ENCODE measurements at regions not wholly inside any gene's neighbourhood (a gene's known extent, or its start where the extent isn't known, plus 50 kb on each side); places are given as distances from the start of the nearest gene placed in this dataset.

GRCh38 chr3:59688636-59689035, 638.8 kb upstream of the CFAP20DC start:
- no peak for DNase-seq (ENCODE audit: extremely low spot score, unreplicated experiment)
- no peak overlapping the region for H3K27ac Mint-ChIP-seq (ENCODE audit: unreplicated experiment)
- H3K9me3 Mint-ChIP-seq (ENCODE audit: unreplicated experiment): peaks cover 6% of the 10 kb centered on the region
- H3K27me3 Mint-ChIP-seq (ENCODE audit: unreplicated experiment): peaks cover 9% of the 10 kb centered on the region
- TF ChIP-seq, protein P1, sequence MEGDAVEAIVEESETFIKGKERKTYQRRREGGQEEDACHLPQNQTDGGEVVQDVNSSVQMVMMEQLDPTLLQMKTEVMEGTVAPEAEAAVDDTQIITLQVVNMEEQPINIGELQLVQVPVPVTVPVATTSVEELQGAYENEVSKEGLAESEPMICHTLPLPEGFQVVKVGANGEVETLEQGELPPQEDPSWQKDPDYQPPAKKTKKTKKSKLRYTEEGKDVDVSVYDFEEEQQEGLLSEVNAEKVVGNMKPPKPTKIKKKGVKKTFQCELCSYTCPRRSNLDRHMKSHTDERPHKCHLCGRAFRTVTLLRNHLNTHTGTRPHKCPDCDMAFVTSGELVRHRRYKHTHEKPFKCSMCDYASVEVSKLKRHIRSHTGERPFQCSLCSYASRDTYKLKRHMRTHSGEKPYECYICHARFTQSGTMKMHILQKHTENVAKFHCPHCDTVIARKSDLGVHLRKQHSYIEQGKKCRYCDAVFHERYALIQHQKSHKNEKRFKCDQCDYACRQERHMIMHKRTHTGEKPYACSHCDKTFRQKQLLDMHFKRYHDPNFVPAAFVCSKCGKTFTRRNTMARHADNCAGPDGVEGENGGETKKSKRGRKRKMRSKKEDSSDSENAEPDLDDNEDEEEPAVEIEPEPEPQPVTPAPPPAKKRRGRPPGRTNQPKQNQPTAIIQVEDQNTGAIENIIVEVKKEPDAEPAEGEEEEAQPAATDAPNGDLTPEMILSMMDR (IDR thresholded peaks at IDR 0.05): no peak
- H3K4me3 Mint-ChIP-seq (ENCODE audit: unreplicated experiment): no peak overlapping the region
- H3K4me1 Mint-ChIP-seq (ENCODE audit: unreplicated experiment): no peaks in the 10 kb centered on the region
- no peaks in the 10 kb centered on the region for H3K36me3 Mint-ChIP-seq (ENCODE audit: unreplicated experiment)

- H3K36me3 Mint-ChIP-seq (ENCODE audit: unreplicated experiment): no peaks in the 10 kb centered on the region
- H3K4me1 Mint-ChIP-seq (ENCODE audit: unreplicated experiment): no peaks in the 10 kb centered on the region
- no peaks in the 10 kb centered on the region for H3K9me3 Mint-ChIP-seq (ENCODE audit: unreplicated experiment)
- DNase-seq (ENCODE audit: extremely low spot score, unreplicated experiment): no peak
- TF ChIP-seq, protein P1 (IDR thresholded peaks at IDR 0.05): no peak
- no peak overlapping the region for H3K4me3 Mint-ChIP-seq (ENCODE audit: unreplicated experiment)
- H3K27ac Mint-ChIP-seq (ENCODE audit: unreplicated experiment): no peak overlapping the region
- H3K27me3 Mint-ChIP-seq (ENCODE audit: unreplicated experiment): peaks cover 24% of the 10 kb centered on the region
Observed at GRCh38 chr3:59685432-59685831, 635.6 kb upstream of the CFAP20DC start.

DNA sequence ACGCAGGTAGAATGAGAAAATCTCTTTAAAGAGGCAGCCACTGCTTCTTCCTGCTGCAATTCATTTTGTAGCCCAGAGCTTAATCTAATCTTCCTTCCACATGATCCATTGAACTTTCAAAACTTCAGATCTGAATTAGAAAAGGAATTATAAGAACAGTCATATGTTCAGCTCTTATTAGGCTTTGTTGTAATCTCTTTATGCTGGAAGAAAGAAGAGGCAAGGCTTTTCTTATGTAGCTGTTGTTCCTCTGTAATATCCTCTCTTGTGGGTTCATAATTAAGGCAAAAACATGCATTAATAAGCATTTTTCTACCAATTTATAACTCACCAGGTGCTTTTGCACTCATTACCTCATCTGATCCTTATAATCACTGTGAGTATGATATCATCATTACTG, 634.9 kb upstream of the CFAP20DC start:
- Mint-ChIP-seq H3K27me3 (ENCODE audit: unreplicated experiment) (peaks cover 25% of the 10 kb centered on the region), H3K36me3 (ENCODE audit: unreplicated experiment) (no peaks in the 10 kb centered on the region), H3K4me1 (ENCODE audit: unreplicated experiment) (no peaks in the 10 kb centered on the region), H3K4me3 (ENCODE audit: unreplicated experiment) (no peak overlapping the region), H3K27ac (ENCODE audit: unreplicated experiment) (no peak overlapping the region), H3K9me3 (ENCODE audit: unreplicated experiment) (no peaks in the 10 kb centered on the region)
- no peak for DNase-seq (ENCODE audit: extremely low spot score, unreplicated experiment)
- TF ChIP-seq, protein P1 (IDR thresholded peaks at IDR 0.05): no peak

GRCh38 chr3:59680919-59681318, 631.1 kb upstream of the CFAP20DC start:
- no peak overlapping the region for H3K27ac Mint-ChIP-seq (ENCODE audit: unreplicated experiment)
- H3K4me3 Mint-ChIP-seq (ENCODE audit: unreplicated experiment): no peak overlapping the region
- DNase-seq (ENCODE audit: extremely low spot score, unreplicated experiment): no peak
- peaks cover 25% of the 10 kb centered on the region for H3K27me3 Mint-ChIP-seq (ENCODE audit: unreplicated experiment)
- H3K36me3 Mint-ChIP-seq (ENCODE audit: unreplicated experiment): no peaks in the 10 kb centered on the region
- H3K4me1 Mint-ChIP-seq (ENCODE audit: unreplicated experiment): no peaks in the 10 kb centered on the region
- H3K9me3 Mint-ChIP-seq (ENCODE audit: unreplicated experiment): no peaks in the 10 kb centered on the region
- TF ChIP-seq, protein P1 (IDR thresholded peaks at IDR 0.05): no peak

- H3K27ac Mint-ChIP-seq (ENCODE audit: unreplicated experiment): no peak overlapping the region
- peaks cover 20% of the 10 kb centered on the region for H3K27me3 Mint-ChIP-seq (ENCODE audit: unreplicated experiment)
- no peaks in the 10 kb centered on the region for H3K36me3 Mint-ChIP-seq (ENCODE audit: unreplicated experiment)
Observed at GRCh38 chr3:59677747-59678702, 628.2 kb upstream of the CFAP20DC start.

More at GRCh38 chr3:59677747-59678702, 628.2 kb upstream of the CFAP20DC start:
- H3K4me1 Mint-ChIP-seq (ENCODE audit: unreplicated experiment): no peaks in the 10 kb centered on the region
- TF ChIP-seq, protein P1 (IDR thresholded peaks at IDR 0.05): no peak
- no peaks in the 10 kb centered on the region for H3K9me3 Mint-ChIP-seq (ENCODE audit: unreplicated experiment)
- H3K4me3 Mint-ChIP-seq (ENCODE audit: unreplicated experiment): no peak overlapping the region
- DNase-seq (ENCODE audit: extremely low spot score, unreplicated experiment): no peak

All from osteocyte (in vitro differentiated cells).